GM23338 (cell line): ENCODE measurements at regions not wholly inside any gene's neighbourhood (a gene's known extent, or its start where the extent isn't known, plus 50 kb on each side); places are given as distances from the start of the nearest gene placed in this dataset.

Source experiments
- CREB1 ChIP-seq: fragments of 250-450 bp; sonication (Bioruptor Pico); IDR thresholded peaks from 2 replicates; pipeline ENCODE4 v1.5.0; 2020; ENCODE audit warnings: low read depth, mild to moderate bottlenecking, moderate library complexity
- ETS1 ChIP-seq: IDR thresholded peaks from 2 replicates; pipeline ENCODE4 v1.6.1; 2016; ENCODE audit warnings: antibody characterized with exemption
- JUNB ChIP-seq: IDR thresholded peaks from one replicate; pipeline ENCODE4 v1.6.1; 2016; ENCODE audit warnings: antibody characterized with exemption; ENCODE audit not compliant: unreplicated experiment
- REST ChIP-seq: IDR thresholded peaks from one replicate; pipeline ENCODE4 v1.6.1; 2018; ENCODE audit warnings: antibody characterized with exemption; ENCODE audit not compliant: unreplicated experiment
- STAT1 ChIP-seq: IDR thresholded peaks from one replicate; pipeline ENCODE4 v1.6.1; 2016; ENCODE audit warnings: antibody characterized with exemption; ENCODE audit not compliant: unreplicated experiment
- ZNF462 ChIP-seq: fragments of 250-450 bp; sonication (Bioruptor Pico); IDR thresholded peaks from 2 replicates; pipeline ENCODE4 v1.5.0; 2020; ENCODE audit warnings: mild to moderate bottlenecking, moderate library complexity

GRCh38 chr12:124658806-124659402, 91.5 kb upstream of the NCOR2 start (continued):
- no peak for TF ChIP-seq ZNF462 (CRISPR knock-in tag)
- no peak for TF ChIP-seq JUNB
- TF ChIP-seq ETS1, result no peak
- TF ChIP-seq STAT1, result no peak
- no peak for TF ChIP-seq CREB1 (CRISPR knock-in tag)
- no peak for TF ChIP-seq REST
